AG04449 (cell line): ENCODE measurements at regions not wholly inside any gene's neighbourhood (a gene's known extent, or its start where the extent isn't known, plus 50 kb on each side); places are given as distances from the start of the nearest gene placed in this dataset.

Experiments used
- CTCF ChIA-PET: fragments of 350-600 bp; formaldehyde crosslinking; extraction: SDS; loops from one replicate; lab custom pipeline; 2021; ENCODE audit warnings: antibody characterized with exemption; lab: Yijun Ruan, JAX
- POLR2A ChIA-PET: fragments of 400-600, 350-600 bp; formaldehyde crosslinking; extraction: SDS; loops from one replicate; lab custom pipeline; 2020; ENCODE audit warnings: antibody characterized with exemption, inconsistent platforms; lab: Yijun Ruan, JAX
- DNase-seq: peaks from one replicate; pipeline ENCODE4 v3.0.0-alpha.2; 2010; ENCODE audit warnings: low read depth, low spot score
- H3K4me3 ChIP-seq: 2 replicates; pipeline ENCODE4 v1.5.1; 2011; ENCODE audit warnings: low read depth, mild to moderate bottlenecking, control low read depth, low read length
- CTCF ChIP-seq: IDR thresholded peaks from one replicate; pipeline ENCODE4 v1.5.1; 2011; ENCODE audit warnings: mild to moderate bottlenecking, moderate library complexity, low read length, control low read depth, inconsistent platforms; ENCODE audit not compliant: insufficient read depth; ENCODE audit errors: missing control alignments

- TF ChIP-seq CTCF, result no peak
- no peak overlapping the region for H3K4me3 ChIP-seq
- ChIA-PET POLR2A (no interaction called here), CTCF (no interaction called here)
- no peak for DNase-seq
Measured at GRCh38 chr2:2930841-2931240, 446.8 kb downstream of the EIPR1 start.

GRCh38 chr2:2926858-2927175, 450.8 kb downstream of the EIPR1 start:
- DNase-seq, result no peak
- TF ChIP-seq CTCF, result no peak
- ChIA-PET POLR2A (no interaction called here), CTCF (no interaction called here)
- H3K4me3 ChIP-seq, result no peak overlapping the region

GRCh38 chr2:2926009-2926857, 451.4 kb downstream of the EIPR1 start:
- TF ChIP-seq CTCF, result no peak
- no peak for DNase-seq
- POLR2A ChIA-PET, result no interaction called here
- no peak overlapping the region for H3K4me3 ChIP-seq
- CTCF ChIA-PET, result no interaction called here

GRCh38 chr2:2922156-2922555, 455.5 kb downstream of the EIPR1 start:
- no peak for TF ChIP-seq CTCF
- POLR2A ChIA-PET, result no interaction called here
- CTCF ChIA-PET, result no interaction called here
- DNase-seq, result no peak
- H3K4me3 ChIP-seq, result no peak overlapping the region

- ChIA-PET CTCF (no interaction called here), POLR2A (no interaction called here)
- no peak for DNase-seq
- H3K4me3 ChIP-seq, result no peak overlapping the region
- TF ChIP-seq CTCF, result no peak
Measured at GRCh38 chr2:2921011-2921720, 456.5 kb downstream of the EIPR1 start.

GRCh38 chr2:2919574-2920365, 457.8 kb downstream of the EIPR1 start:
- no peak for TF ChIP-seq CTCF
- no peak overlapping the region for H3K4me3 ChIP-seq
- ChIA-PET CTCF (no interaction called here), POLR2A (no interaction called here)
- DNase-seq, result no peak
